HG02840 (cell line): ENCODE measurements at regions not wholly inside any gene's neighbourhood (a gene's known extent, or its start where the extent isn't known, plus 50 kb on each side); places are given as distances from the start of the nearest gene placed in this dataset.
"Not testable (repeated sequence)": the region's sequence is repeated elsewhere in the genome, so short reads cannot be mapped to it uniquely, and the experiment has no call there.

Source experiments
- ATAC-seq: cut with Tn5 transposase; IDR thresholded peaks from one replicate; pipeline ENCODE4 v1.9.1; 2021; ENCODE audit warnings: mild to moderate bottlenecking, moderate library complexity, moderate number of reproducible peaks; ENCODE audit not compliant: unreplicated experiment, low FRiP score

GRCh38 chr22:48084041-48084728 is 1321.7 kb downstream of the TBC1D22A start:
- no peak for ATAC-seq

DNA sequence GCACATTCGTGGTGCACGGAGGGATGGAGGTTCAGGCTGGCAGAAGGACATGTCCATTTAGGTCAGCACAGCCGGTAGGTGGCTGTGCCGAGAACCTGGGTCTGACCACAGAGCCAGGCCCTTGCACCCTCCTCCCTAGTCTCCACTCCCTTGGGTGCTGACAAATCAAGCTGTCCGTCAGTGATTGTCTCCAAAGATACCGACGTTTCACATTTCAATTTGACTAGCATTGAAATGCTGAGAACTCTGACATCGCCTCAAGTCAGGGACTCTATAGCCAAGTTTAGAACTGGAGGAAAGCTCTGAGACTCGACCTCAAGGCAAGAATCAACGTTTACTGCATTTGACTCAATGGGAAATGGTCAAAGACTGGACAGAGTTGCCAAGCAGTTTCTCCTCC is 1321.1 kb downstream of the TBC1D22A start:
- ATAC-seq: no peak

- no peak for ATAC-seq
These were observed 1319.8 kb downstream of the TBC1D22A start for GRCh38 chr22:48082284-48082683.

DNA sequence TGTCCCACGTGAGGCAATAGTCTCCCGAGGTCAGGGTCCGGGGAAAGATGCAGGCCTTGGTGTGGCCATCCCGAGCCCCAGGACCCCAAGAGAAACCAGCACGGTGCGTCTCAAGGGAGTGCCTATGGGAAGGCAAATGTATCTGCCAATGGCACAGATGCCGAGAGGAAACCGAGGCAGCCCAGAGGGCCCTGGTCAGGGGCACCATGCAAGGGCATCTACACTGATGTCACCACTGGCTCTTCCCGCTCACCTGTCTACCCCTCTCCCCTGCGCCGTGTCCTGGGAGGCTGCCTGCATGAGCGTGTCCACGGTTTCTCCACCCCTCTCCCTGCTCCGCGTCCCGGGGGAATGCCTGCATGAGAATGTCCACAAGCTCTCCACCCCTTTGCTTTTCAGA is 1318.8 kb downstream of the TBC1D22A start:
- no peak for ATAC-seq

GRCh38 chr22:48080316-48081165 is 1318.1 kb downstream of the TBC1D22A start:
- no peak for ATAC-seq

DNA sequence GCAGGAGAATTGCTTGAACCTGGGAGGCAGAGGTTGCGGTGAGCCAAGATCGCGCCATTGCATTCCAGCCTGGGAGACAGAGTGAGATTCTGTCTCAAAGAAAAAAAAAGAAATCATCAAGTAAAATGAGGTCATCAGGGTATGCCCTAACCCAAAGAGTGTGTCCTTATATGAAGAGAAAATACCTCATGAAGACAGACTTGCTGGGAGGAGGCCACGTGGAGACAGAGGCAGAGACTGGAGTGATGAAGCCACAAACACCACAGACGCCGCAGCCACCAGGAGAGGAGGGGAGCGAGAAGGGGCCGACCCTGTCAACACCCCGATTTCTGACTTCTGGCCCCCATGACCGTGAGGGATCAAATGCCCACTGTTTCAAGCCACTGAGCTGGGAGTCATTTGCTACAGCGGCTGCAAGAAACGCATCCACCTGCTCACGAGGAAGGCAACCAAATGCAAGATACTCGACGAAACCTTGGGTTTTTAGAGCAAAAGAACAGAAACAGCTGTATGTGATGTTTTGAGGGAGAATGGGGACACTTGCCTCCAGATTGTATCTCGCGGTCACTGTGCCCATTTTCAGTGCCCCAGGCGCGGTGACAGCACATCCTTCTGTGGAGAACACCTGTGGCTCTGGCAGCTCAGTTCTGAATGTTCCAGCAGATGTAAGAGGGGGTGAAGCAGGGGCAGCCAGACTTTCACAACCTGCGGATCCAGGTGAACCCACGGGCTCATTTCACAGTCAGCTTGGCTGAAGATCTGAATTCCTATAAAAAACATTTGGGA is 1317.2 kb downstream of the TBC1D22A start:
- ATAC-seq: no peak

DNA sequence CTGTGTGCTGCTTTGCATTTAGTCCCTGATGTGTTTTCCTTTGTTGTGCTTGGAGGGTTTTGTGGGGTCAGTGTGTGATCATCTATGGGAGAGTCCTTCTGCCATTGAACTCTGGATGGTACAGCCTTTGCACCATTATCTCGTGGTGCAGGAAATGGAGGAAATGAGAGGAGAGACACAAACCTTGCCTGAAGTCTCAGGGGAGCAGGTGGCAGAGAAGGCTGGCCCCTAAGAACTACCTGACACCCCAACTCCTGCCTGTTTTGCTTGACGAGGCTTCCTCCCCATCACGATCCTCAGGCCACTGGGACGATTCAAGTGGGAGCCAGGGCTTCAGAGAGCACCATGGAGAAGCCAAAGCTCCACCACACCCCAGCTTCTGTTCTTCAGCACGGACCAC is 1316.4 kb downstream of the TBC1D22A start:
- no peak for ATAC-seq

DNA sequence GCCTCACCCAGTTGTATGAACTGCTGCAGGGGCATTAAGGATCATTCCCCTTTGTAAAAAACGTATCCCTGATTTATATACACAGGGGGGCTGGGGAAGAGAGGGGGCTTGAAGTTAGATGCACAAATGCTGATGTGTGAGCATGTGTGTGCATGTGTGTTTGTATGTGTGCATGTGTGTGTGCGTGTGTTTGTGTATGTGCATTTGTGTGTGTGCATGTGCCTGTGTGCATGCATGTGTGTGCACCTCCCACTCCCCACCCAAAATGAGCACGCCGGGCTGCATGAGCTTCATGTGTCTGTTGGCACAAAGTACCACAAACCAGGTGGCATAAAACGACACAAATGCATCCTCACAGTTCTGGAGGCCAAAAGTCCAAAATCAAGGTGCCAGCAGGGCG is 1315.2 kb downstream of the TBC1D22A start:
- ATAC-seq: no peak

GRCh38 chr22:48076008-48076407 is 1313.6 kb downstream of the TBC1D22A start:
- ATAC-seq: no peak

DNA sequence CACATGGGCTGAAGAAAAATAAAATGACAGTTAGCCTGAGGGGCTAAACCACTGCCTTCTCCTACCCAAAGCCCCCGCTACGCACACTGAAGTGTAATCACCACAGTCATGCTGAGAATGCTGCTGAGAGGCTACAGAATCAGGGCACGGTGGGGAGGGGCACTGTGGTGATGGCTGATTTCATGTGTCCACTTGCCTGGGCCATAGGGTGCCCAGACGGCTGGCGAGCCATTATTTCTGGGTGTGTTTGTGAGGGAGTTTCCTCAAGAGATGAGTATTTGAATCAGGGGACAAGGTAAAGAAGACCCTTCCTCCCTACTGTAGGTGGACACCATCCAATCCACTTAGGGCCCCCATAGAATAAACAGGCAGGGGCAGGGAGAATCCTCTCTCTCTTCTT is 1313.2 kb downstream of the TBC1D22A start:
- ATAC-seq: no peak

GRCh38 chr22:48072777-48073176 is 1310.3 kb downstream of the TBC1D22A start:
- no peak for ATAC-seq

DNA sequence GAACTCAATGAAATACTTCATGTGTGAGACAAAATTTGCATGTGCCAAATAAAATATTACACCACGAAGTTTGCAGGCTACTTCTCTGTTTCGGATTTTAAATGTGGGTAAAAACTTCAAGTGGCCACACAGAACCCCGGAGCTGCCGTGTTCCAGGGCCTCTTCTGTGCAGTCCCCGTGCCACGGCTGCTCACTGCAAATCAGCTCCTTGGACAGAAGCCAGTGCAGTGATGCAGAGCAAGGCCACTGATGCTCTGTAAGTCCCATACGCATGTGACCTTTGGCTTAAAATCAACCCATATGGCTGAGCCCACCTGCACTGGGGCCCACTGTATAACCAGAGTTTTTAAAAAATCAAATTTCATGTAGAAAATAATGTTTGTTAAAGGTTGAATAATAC is 1309.4 kb downstream of the TBC1D22A start:
- no peak for ATAC-seq

GRCh38 chr22:48071305-48071704 is 1308.9 kb downstream of the TBC1D22A start:
- ATAC-seq: no peak

DNA sequence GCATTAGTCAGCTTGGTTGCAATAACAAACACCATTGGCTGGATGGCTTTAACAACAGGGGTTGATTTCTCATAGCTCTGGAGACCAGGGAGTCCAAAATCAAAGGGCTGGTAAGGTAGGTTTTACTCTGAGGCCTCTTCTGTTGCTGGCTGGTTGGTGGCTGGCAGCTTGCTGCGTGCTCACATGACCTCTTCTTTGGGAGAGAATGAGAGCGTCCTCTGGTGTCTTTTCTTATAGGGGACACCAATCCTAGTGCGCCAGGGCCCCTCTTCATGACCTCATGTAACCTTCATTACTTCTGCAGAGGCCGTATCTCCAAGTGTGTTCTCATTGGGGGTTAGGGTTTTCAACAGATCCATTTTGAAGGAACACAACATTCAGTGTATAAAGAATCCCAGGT is 1308.3 kb downstream of the TBC1D22A start:
- ATAC-seq: no peak

GRCh38 chr22:48070083-48070482 is 1307.6 kb downstream of the TBC1D22A start:
- no peak for ATAC-seq

DNA sequence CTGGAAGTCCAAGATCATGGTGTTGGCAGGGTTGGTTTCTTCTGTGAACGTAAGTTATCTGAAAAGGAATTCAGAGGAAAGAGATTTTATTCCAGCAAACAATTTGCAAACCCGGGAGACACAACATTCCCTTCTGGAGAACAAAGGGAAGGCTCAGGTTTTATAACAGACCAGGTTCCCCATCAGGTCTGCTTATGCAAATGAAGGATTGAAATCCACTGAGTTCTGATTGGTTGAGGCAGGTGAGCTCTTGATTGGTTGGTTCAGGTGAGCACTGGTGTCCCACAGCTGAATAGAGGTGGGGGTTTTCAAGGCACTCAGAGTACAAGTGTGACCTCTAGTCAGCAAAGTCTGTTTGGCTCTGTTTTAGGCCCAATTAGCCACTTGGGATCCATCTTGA is 1306.8 kb downstream of the TBC1D22A start:
- ATAC-seq: no peak

DNA sequence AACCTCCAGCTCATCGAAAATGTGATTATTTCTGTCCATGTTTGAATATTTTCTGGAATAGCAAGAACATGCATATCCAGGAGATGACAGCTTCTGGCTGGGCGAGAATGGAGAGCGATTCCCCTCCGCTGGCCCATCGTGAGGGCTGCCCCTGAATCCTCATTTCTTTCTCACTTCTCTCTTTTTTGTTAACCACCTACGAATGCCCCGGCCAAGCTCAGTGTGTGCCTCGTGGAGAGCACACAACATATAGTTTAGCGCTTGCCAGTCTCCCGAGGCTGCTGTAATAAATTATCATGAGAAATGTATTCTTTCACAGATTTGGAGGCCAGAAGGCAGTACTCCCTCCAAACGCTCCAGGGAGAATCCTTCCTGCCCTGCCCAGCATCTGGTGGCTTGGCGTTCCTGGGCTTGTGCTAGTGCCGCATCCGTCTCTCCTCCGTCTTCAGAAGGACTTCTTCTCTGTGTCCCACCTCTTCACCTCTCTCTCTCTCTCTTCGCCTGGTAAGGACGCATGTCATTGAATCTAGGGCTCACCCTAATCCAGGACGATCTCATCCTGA is 1306.0 kb downstream of the TBC1D22A start:
- no peak for ATAC-seq

DNA sequence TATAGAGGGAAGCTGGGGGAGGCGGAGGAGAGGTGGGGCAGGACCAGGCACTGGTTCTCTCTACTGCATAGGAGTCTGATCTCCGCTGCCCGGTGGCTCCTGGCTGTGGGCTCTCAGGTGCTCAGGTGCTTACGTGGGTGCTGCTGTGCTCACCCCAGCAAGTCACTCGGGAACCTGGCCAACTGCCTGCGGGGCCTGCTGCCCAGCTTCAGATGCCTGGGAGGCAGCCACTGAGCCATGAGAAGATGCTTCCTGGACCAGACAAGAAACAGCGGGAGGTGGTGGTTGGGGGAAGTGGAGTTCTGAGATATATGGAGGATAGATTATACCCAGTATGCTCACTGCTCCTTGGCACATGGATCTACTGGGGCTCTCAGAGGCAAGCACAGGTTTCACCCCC is 1303.4 kb downstream of the TBC1D22A start:
- ATAC-seq: no peak

DNA sequence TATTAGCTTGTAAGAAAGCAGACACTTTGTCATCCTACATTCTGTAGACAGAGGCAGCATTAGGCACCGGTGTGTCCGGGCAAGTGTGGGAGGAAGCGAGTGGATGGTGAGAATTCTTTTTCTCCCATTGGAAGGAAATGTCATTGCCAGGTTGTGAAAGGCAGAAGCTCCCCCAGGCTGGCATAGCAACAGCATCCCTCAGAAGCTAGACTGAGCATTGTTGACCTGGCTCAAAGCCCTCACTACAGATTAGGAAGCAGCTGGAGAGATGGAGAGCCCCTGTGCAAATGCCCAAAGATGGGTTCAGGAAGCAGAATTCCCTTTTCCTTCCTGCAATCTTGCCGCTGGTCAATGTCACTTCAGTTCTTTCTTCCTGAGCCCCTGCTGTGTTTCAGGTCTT is 1299.3 kb downstream of the TBC1D22A start:
- no peak for ATAC-seq

- ATAC-seq: no peak
These were observed 1297.8 kb downstream of the TBC1D22A start for GRCh38 chr22:48060266-48060665.

DNA sequence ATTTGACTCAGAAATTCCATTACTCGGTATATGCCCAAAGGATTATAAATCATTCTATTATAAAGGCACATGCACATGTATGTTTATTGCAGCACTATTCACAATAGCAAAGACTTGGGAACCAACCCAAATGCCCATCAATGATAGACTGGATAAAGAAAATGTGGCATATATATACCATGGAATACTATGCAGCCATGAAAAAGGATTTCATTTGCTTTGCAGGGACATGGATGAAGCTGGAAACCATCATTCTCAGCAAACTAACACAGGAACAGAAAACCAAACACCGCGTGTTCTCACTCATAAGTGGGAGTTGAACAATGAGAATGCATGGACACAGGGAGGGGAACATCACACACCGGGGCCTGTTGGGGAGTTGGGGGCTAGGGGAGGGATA is 1297.1 kb downstream of the TBC1D22A start:
- ATAC-seq: not testable (repeated sequence)
